ENCODE measurements at regions not wholly inside any gene's neighbourhood (a gene's known extent, or its start where the extent isn't known, plus 50 kb on each side); places are given as distances from the start of the nearest gene placed in this dataset.

GRCh38 chr1:29416267-29417146 is 180.2 kb downstream of the PTPRU start:
- Histone ChIP-seq H3K9me3 (ENCODE audit: control insufficient read depth in 2 of 2, low read length in 2 of 2) (no peaks in the 10 kb centered on the region), H3K27ac (ENCODE audit: low read length) (no peak overlapping the region)

GRCh38 chr1:29415861-29416260 is 179.5 kb downstream of the PTPRU start:
- H3K36me3 ChIP-seq (ENCODE audit: control insufficient read depth in 2 of 2, insufficient read depth in 2 of 2, low read length in 2 of 2) = no peaks in the 10 kb centered on the region
- peaks cover 4% of the 10 kb centered on the region for H3K4me1 ChIP-seq (ENCODE audit: control insufficient read depth, insufficient read depth, low read length)
- peaks cover 3 to 14% of the 10 kb centered on the region in 2 donors for H3K27me3 ChIP-seq (ENCODE audit: control insufficient read depth in 1 of 2, insufficient read depth in 2 of 2, low read length in 2 of 2)
- no peak overlapping the region for H3K9ac ChIP-seq (ENCODE audit: low read length in 2 of 2)
- H3K4me3 ChIP-seq (ENCODE audit: low read length in 2 of 2) = no peak overlapping the region
- no peaks in the 10 kb centered on the region for H3K9me3 ChIP-seq (ENCODE audit: control insufficient read depth in 2 of 2, low read length in 2 of 2)
- H3K27ac ChIP-seq (ENCODE audit: low read length) = no peak overlapping the region

More at GRCh38 chr1:29416267-29417146, 180.2 kb downstream of the PTPRU start:
- Histone ChIP-seq H3K27me3 (ENCODE audit: control insufficient read depth in 1 of 2, insufficient read depth in 2 of 2, low read length in 2 of 2) (peaks cover 3 to 14% of the 10 kb centered on the region in 2 donors), H3K36me3 (ENCODE audit: control insufficient read depth in 2 of 2, insufficient read depth in 2 of 2, low read length in 2 of 2) (no peaks in the 10 kb centered on the region), H3K9ac (ENCODE audit: low read length in 2 of 2) (no peak overlapping the region), H3K4me1 (ENCODE audit: control insufficient read depth, insufficient read depth, low read length) (peaks cover 4% of the 10 kb centered on the region), H3K4me3 (ENCODE audit: low read length in 2 of 2) (no peak overlapping the region)

GRCh38 chr1:29415156-29415830 is 179.0 kb downstream of the PTPRU start:
- Histone ChIP-seq H3K4me1 (ENCODE audit: control insufficient read depth, insufficient read depth, low read length) (peaks cover 4% of the 10 kb centered on the region), H3K36me3 (ENCODE audit: control insufficient read depth in 2 of 2, insufficient read depth in 2 of 2, low read length in 2 of 2) (no peaks in the 10 kb centered on the region), H3K27me3 (ENCODE audit: control insufficient read depth in 1 of 2, insufficient read depth in 2 of 2, low read length in 2 of 2) (peaks cover 3 to 14% of the 10 kb centered on the region in 2 donors), H3K9me3 (ENCODE audit: control insufficient read depth in 2 of 2, low read length in 2 of 2) (no peaks in the 10 kb centered on the region), H3K27ac (ENCODE audit: low read length) (no peak overlapping the region), H3K4me3 (ENCODE audit: low read length in 2 of 2) (no peak overlapping the region), H3K9ac (ENCODE audit: low read length in 2 of 2) (no peak overlapping the region)

GRCh38 chr1:29414086-29414485 is 177.8 kb downstream of the PTPRU start:
- Histone ChIP-seq H3K9me3 (ENCODE audit: control insufficient read depth in 2 of 2, low read length in 2 of 2) (no peaks in the 10 kb centered on the region), H3K27me3 (ENCODE audit: control insufficient read depth in 1 of 2, insufficient read depth in 2 of 2, low read length in 2 of 2) (peaks cover 3 to 15% of the 10 kb centered on the region in 2 donors), H3K36me3 (ENCODE audit: control insufficient read depth in 2 of 2, insufficient read depth in 2 of 2, low read length in 2 of 2) (no peaks in the 10 kb centered on the region), H3K27ac (ENCODE audit: low read length) (no peak overlapping the region), H3K4me3 (ENCODE audit: low read length in 2 of 2) (no peak overlapping the region), H3K9ac (ENCODE audit: low read length in 2 of 2) (no peak overlapping the region), H3K4me1 (ENCODE audit: control insufficient read depth, insufficient read depth, low read length) (peaks cover 4% of the 10 kb centered on the region)

GRCh38 chr1:29413661-29414060 is 177.3 kb downstream of the PTPRU start:
- Histone ChIP-seq H3K36me3 (ENCODE audit: control insufficient read depth in 2 of 2, insufficient read depth in 2 of 2, low read length in 2 of 2) (no peaks in the 10 kb centered on the region), H3K27ac (ENCODE audit: low read length) (no peak overlapping the region), H3K9me3 (ENCODE audit: control insufficient read depth in 2 of 2, low read length in 2 of 2) (no peaks in the 10 kb centered on the region), H3K4me1 (ENCODE audit: control insufficient read depth, insufficient read depth, low read length) (peaks cover 4% of the 10 kb centered on the region), H3K4me3 (ENCODE audit: low read length in 2 of 2) (no peak overlapping the region), H3K27me3 (ENCODE audit: control insufficient read depth in 1 of 2, insufficient read depth in 2 of 2, low read length in 2 of 2) (peaks cover 3 to 19% of the 10 kb centered on the region in 2 donors), H3K9ac (ENCODE audit: low read length in 2 of 2) (no peak overlapping the region)

GRCh38 chr1:29412591-29412990 is 176.3 kb downstream of the PTPRU start:
- H3K9me3 ChIP-seq (ENCODE audit: control insufficient read depth in 2 of 2, low read length in 2 of 2) = no peaks in the 10 kb centered on the region
- H3K4me1 ChIP-seq (ENCODE audit: control insufficient read depth, insufficient read depth, low read length) = peaks cover 4% of the 10 kb centered on the region
- no peak overlapping the region for H3K27ac ChIP-seq (ENCODE audit: low read length)
- H3K9ac ChIP-seq (ENCODE audit: low read length in 2 of 2) = no peak overlapping the region
- H3K4me3 ChIP-seq (ENCODE audit: low read length in 2 of 2) = no peak overlapping the region
- no peaks in the 10 kb centered on the region for H3K36me3 ChIP-seq (ENCODE audit: control insufficient read depth in 2 of 2, insufficient read depth in 2 of 2, low read length in 2 of 2)
- H3K27me3 ChIP-seq (ENCODE audit: control insufficient read depth in 1 of 2, insufficient read depth in 2 of 2, low read length in 2 of 2) = peaks cover 3 to 19% of the 10 kb centered on the region in 2 donors

- H3K27me3 ChIP-seq (ENCODE audit: control insufficient read depth in 1 of 2, insufficient read depth in 2 of 2, low read length in 2 of 2) = peaks cover 2 to 13% of the 10 kb centered on the region in 2 donors
- H3K9ac ChIP-seq (ENCODE audit: low read length in 2 of 2) = no peak overlapping the region
- no peak overlapping the region for H3K27ac ChIP-seq (ENCODE audit: low read length)
- no peaks in the 10 kb centered on the region for H3K36me3 ChIP-seq (ENCODE audit: control insufficient read depth in 2 of 2, insufficient read depth in 2 of 2, low read length in 2 of 2)
- no peak overlapping the region for H3K4me3 ChIP-seq (ENCODE audit: low read length in 2 of 2)
- H3K4me1 ChIP-seq (ENCODE audit: control insufficient read depth, insufficient read depth, low read length) = no peaks in the 10 kb centered on the region
- no peaks in the 10 kb centered on the region for H3K9me3 ChIP-seq (ENCODE audit: control insufficient read depth in 2 of 2, low read length in 2 of 2)
Measured at GRCh38 chr1:29410476-29410875, 174.2 kb downstream of the PTPRU start.

- H3K9me3 ChIP-seq (ENCODE audit: control insufficient read depth in 2 of 2, low read length in 2 of 2) = no peaks in the 10 kb centered on the region
- H3K9ac ChIP-seq (ENCODE audit: low read length in 2 of 2) = no peak overlapping the region
- peaks cover 2 to 13% of the 10 kb centered on the region in 2 donors for H3K27me3 ChIP-seq (ENCODE audit: control insufficient read depth in 1 of 2, insufficient read depth in 2 of 2, low read length in 2 of 2)
- no peak overlapping the region for H3K4me3 ChIP-seq (ENCODE audit: low read length in 2 of 2)
- no peak overlapping the region for H3K27ac ChIP-seq (ENCODE audit: low read length)
- no peaks in the 10 kb centered on the region for H3K36me3 ChIP-seq (ENCODE audit: control insufficient read depth in 2 of 2, insufficient read depth in 2 of 2, low read length in 2 of 2)
- no peaks in the 10 kb centered on the region for H3K4me1 ChIP-seq (ENCODE audit: control insufficient read depth, insufficient read depth, low read length)
Measured at GRCh38 chr1:29409616-29410015, 173.3 kb downstream of the PTPRU start.

GRCh38 chr1:29408831-29409605 is 172.7 kb downstream of the PTPRU start:
- Histone ChIP-seq H3K36me3 (ENCODE audit: control insufficient read depth in 2 of 2, insufficient read depth in 2 of 2, low read length in 2 of 2) (no peaks in the 10 kb centered on the region), H3K27ac (ENCODE audit: low read length) (no peak overlapping the region), H3K9ac (ENCODE audit: low read length in 2 of 2) (no peak overlapping the region), H3K9me3 (ENCODE audit: control insufficient read depth in 2 of 2, low read length in 2 of 2) (no peaks in the 10 kb centered on the region), H3K4me1 (ENCODE audit: control insufficient read depth, insufficient read depth, low read length) (no peaks in the 10 kb centered on the region), H3K27me3 (ENCODE audit: control insufficient read depth in 1 of 2, insufficient read depth in 2 of 2, low read length in 2 of 2) (peaks cover 2 to 13% of the 10 kb centered on the region in 2 donors), H3K4me3 (ENCODE audit: low read length in 2 of 2) (no peak overlapping the region)

GRCh38 chr1:29406814-29407213 is 170.5 kb downstream of the PTPRU start:
- Histone ChIP-seq H3K9ac (ENCODE audit: low read length in 2 of 2) (no peak overlapping the region), H3K4me3 (ENCODE audit: low read length in 2 of 2) (no peak overlapping the region), H3K27ac (ENCODE audit: low read length) (no peak overlapping the region), H3K36me3 (ENCODE audit: control insufficient read depth in 2 of 2, insufficient read depth in 2 of 2, low read length in 2 of 2) (no peaks in the 10 kb centered on the region), H3K27me3 (ENCODE audit: control insufficient read depth in 1 of 2, insufficient read depth in 2 of 2, low read length in 2 of 2) (peaks cover 2 to 4% of the 10 kb centered on the region in 2 donors), H3K9me3 (ENCODE audit: control insufficient read depth in 2 of 2, low read length in 2 of 2) (no peaks in the 10 kb centered on the region), H3K4me1 (ENCODE audit: control insufficient read depth, insufficient read depth, low read length) (no peaks in the 10 kb centered on the region)
